HS-27A (cell line): ENCODE measurements at regions not wholly inside any gene's neighbourhood (a gene's known extent, or its start where the extent isn't known, plus 50 kb on each side); places are given as distances from the start of the nearest gene placed in this dataset.
"Not testable (repeated sequence)": the region's sequence is repeated elsewhere in the genome, so short reads cannot be mapped to it uniquely, and the experiment has no call there.

ENCODE experiments used
- DNase-seq: peaks from one replicate; pipeline ENCODE4 v3.0.0-alpha.2; 2012; ENCODE audit warnings: low read depth, missing footprints

GRCh38 chr5:143955141-143955540 is 143.2 kb downstream of the HMHB1 start:
- DNase-seq, result no peak

DNA sequence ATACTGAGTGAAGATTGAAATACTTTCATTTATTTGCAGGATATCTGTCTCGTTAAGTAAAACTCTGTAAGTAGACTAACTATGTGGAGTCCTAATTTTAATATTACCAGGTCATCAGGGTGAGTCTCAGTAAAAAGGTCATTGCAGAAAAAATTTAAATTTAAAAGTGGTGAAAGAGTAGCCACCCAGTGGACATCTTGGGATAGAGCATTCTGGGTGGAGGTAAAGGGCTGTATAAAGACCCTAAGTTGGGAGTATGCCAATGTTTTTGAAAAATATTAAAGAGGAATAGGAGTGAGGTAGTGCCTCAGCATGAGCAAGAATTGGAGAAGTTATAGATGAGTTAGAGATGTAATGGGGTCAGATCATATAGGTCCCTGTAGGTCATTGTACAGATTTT is 145.5 kb downstream of the HMHB1 start:
- DNase-seq, result no peak

GRCh38 chr5:143962201-143962600 is 150.2 kb downstream of the HMHB1 start:
- no peak for DNase-seq

DNA sequence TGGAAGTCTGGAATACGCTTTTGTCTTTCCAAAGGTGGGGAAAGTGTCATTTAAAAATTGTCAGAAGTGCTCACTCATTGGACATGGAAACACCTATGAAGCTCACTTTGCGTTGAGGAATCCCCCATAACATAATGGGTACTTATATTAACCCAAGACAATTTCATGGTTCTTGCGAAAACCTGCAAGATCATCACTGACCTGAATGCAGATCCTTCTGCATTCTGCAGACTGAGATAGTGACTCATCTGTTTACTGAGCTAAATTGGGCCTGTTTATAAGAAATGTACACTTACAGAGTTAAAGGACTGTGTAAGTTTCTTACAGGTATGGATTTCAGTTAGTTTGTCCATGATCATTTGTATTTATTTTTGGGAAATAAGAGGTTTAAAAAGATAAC is 153.0 kb downstream of the HMHB1 start:
- no peak for DNase-seq

DNA sequence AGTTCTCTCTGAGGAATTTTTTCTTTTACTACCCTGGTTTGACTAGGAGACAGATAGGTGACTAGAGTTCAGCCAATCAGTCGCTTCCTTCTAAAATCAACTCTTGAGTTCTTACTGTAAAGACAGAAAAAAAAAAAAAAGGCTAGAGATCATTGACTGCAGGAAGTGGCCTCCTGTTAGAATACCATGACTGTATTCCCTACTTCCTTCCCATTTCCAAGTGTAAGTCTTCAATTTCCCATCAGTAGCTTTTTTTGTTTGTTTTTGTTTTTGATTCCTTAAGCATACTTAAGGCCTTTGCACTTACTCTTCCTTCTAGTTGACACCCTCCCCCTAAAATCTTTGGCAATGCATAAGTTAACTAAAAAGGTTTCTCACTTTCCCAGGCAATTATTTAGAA is 154.3 kb downstream of the HMHB1 start:
- no peak for DNase-seq

DNA sequence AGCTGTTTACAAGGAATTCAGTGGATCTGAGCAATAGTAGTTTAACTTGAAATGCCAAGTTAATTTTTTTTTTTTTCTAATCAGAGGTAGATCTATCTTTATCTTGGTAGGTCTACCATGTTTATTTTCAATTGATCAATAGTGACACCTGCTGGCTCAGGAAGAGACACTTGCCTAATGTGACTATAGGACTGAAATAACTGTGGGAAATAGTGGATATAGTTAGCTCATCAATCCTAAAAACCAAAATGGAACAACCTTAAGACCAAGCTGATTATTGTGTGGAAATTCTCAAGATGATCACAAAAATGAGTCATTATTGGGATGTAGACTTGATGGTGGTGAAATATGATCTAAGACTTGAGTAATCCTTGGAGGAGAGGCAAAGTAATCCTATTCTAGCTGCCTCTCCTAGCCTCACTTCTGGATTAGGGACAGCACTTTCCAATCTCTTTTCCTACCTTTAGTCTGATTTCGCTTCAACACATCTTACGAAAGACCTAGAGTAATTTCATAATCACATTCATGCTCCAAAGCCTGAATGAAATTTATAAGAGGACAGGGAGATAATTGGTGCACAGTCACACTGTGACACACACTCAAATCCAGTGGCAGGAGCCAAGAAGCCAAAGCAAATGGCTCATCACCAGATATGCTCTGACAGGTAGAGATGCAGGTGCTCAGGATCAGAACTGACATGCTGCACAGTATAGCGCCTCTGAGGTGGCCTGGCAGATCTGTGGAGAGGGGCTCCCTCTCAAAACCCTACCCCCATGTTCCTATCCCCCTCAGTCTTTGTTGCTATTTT is 156.3 kb downstream of the HMHB1 start:
- DNase-seq, result no peak

DNA sequence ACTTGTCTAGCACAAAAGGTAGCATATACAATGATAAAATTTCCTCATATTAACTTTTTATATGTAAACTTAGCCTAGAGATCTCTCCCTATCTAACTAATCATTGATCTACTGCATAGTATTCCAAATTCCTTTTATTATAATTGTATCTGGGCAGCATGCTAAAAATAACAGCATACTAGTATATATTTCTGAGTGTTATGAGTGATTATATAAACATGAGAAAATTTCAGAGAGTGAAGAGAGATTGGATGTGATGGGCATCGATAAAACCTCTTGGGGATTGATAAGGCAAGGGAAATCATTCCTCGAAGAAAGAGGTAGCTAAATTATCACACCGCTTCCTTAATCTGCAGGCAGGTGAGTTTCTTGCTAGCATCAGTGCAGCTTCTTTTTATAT is 158.2 kb downstream of the HMHB1 start:
- DNase-seq, result no peak

GRCh38 chr5:143972068-143972467 is 160.1 kb downstream of the HMHB1 start:
- no peak for DNase-seq

DNA sequence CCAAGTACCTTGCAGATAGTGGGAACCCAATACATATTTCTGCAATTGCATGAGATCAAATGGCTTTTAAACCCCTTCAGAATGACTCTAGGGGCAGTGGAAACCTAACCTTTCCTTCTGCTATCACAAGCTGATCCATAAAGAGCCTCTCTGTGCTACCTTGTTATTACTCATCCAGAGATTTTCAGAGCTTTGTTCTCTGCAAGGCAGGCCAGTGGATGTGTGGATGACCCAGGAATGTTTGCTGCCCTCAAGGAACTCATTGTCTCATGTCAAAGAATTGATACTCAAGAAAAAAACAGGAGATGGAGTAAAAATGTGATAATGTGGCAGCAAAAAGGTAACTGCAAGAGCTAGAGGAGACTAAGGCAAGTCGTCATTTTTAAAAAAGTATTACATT is 164.1 kb downstream of the HMHB1 start:
- no peak for DNase-seq

DNA sequence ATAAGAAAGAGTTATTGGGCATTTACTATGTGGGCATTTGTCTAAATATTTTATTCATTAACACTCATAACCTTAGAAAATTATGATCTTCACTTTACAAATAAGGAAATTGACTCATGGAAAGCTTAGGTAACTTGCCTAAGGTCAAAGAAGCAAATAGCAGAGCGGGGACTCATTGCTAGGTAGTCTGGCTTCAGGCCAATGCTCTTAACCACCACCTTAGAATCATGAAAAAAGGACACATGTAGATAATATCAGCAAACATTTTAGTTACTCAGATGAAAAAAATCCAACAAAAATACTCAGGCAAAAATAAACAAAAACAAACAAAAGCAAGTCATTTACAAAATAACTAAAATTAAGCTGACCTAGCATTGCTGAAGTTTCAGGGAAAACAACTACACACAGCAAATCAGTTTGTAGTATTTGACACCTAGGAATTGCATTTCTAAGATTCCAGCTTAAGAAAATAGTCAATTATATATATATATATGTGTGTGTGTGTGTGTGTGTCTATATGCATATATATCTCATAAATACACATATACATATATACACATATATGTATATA is 166.0 kb downstream of the HMHB1 start:
- DNase-seq, result no peak

DNA sequence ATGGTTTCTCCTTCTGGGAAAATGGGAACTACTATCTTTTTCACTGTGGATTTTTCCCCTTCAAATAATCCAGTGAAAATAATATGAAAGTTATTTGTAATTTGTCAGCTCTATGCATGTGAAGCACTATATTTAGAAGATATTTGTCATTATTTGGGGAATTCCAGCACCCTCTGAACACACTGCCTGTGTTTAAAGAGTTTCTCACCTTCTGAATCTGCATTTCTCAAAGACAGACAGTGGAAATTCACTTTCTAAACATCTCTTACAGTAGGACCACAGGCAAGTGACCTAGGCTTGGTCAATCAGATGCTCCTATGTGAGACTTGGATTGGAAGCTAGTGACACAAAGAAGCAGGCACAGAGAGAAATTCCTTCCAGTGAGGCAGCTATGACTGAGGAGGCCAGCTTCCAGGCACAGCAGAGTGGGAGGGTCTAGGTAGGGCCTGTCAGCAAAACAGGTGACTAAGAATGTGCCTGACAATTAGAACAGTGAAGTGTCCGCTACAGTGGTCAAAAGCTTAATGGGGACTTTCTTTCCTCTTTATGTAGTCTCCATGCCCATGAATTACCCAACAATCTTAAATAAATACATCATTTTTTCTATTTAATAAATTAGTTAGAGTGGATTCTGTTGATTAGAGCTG is 167.2 kb downstream of the HMHB1 start:
- DNase-seq, result no peak

DNA sequence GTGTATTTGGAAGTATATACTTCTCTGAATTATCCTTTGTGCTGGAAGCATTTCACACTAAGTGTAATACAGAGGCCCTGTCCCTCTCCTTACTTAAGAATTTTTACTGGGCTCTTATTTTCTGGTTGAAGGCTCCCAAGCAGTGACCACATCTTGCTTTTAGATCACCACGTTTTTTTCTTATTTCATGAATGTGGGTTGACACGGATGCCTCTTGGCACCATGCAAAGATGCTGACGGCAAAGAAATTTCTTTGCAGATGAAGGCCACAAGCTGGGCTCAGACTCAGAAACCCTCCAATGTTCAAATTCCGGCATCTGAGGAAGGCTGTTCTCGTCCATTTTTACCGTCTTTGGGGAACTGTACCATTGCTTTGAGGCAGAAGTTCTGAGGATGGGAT is 168.5 kb downstream of the HMHB1 start:
- DNase-seq, result no peak

- not testable (repeated sequence) for DNase-seq
Measured at GRCh38 chr5:143982957-143983356, 171.0 kb downstream of the HMHB1 start.

GRCh38 chr5:143985832-143986515 is 174.0 kb downstream of the HMHB1 start:
- peak; percentile 59 for DNase-seq

DNA sequence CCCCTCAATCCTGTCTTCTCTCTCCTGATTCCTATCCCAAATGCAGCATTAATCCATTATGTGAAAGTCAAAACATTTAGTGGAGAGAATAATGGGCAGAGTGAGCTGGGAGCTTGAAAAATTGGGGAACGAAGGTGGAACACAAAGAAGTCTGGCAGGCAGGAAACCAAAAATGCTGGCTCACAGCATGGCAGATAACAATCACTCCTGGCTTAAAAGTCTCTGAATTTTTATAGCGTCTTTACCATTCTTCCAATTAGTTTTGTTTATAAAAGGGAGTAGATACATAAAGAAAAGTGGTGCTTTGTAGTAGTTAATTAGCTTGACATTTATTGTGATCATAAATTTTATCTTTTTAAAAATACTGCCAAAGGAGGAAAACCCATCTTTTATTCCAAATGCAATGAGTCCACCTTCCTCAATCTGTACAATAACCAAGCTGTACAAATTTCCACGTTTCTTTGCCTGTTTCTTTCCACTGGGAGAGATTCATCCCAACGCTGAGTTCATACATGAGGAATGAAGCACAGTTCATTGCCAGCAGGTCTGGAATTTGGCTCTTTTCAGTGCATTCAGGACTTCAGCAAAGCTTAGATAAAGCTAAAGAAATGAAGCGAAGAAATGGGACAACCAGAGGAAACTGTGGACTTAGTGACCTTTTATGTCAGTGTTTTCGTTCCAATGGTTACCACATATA is 174.7 kb downstream of the HMHB1 start:
- DNase-seq, result peak; percentile 41

- no peak for DNase-seq
Measured at GRCh38 chr5:143987264-143987663, 175.3 kb downstream of the HMHB1 start.

- DNase-seq, result no peak
Measured at GRCh38 chr5:143987751-143988560, 176.0 kb downstream of the HMHB1 start.

DNA sequence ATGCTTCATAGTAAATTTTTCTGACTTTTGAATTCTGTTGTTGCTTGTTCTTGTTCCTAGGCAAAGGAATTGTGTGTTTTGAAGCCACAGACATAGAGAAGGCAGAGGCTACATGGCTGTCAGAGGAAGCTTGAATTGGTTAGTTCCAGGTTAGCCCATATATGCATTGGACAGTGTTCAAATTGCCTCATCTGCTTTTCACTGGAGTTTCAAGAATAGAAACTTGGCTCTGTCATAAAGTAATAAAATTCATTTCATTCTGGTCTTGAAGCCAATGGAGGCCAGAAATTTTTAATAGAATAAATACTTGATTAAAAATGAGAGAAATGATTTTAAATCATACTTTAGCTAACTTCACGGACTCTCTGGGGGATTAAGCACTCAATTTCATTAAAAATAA is 178.0 kb downstream of the YIPF5 start:
- DNase-seq, result no peak

DNA sequence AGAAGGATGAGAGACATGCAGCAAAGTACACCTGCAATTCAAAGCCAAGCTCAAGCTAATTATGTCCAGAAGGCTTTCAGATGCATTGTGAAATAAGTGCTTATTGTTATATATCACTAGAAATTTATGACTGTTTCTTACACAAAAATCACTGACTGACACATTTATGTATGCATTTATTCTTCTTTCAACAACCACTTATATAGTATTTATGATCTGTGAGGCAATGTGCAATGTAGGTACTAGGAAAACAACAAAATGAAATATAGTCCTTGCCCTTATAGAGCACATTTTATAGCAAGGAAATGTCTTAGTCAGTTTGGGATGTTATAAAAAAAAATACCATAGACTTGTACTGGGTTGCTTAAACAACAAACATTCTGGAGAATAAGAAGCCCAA is 167.6 kb downstream of the YIPF5 start:
- no peak for DNase-seq

GRCh38 chr5:144003636-144004035 is 166.8 kb downstream of the YIPF5 start:
- no peak for DNase-seq

- no peak for DNase-seq
Measured at GRCh38 chr5:144004146-144004545, 166.3 kb downstream of the YIPF5 start.
